Stimulated activated CD8-positive, alpha-beta memory T cell treated with anti-CD3 and anti-CD28 coated beads, Interleukin-15, amount 100 ng/mL, for 24 hours (primary cell): ENCODE measurements at regions not wholly inside any gene's neighbourhood (a gene's known extent, or its start where the extent isn't known, plus 50 kb on each side); places are given as distances from the start of the nearest gene placed in this dataset.

Source experiments
- DNase-seq: peaks from one replicate; pipeline ENCODE4 v3.0.0-alpha.2; 2020; ENCODE audit warnings: low read depth

- no peak for DNase-seq
Observed at GRCh38 chr2:133838642-133839365, 270.5 kb upstream of the NCKAP5 start.

DNA sequence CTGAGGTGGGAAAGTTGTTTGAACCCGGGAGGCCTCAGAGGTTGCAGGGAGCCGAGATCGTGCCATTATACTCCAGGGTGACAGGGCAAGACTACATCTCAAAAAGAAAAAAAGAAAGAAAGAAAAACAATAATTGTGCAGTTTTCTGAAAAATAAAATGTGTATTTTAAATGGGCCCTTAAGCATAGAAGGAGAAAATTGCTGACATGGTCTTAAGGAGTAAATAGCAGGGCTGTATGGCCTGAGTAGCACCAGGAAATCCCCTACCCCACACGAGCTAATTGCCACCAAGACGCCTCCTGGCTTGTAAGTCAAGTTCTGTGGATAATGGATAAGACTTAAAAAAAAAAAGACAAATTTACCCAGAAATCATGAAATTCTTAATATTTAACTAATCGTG is 271.4 kb upstream of the NCKAP5 start:
- no peak for DNase-seq

DNA sequence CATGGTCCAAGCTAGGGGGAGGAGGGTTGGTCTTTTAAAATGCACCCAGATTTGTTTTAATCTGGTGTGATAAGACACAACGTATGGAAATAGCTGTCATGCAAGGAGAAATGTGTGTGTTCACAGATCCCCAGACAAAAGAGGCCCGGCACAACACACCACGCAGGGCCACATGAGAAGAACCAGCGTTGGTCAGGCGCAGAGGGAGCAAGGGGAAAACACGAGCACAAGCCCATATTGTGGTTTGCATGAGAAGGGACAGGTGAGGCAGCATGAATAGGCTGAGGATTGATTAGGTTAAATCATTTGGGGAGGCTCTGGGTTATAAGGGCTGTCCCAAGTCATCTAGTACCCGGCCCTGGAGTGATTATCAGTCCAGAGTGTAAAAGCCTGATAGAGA is 272.5 kb upstream of the NCKAP5 start:
- no peak for DNase-seq

DNA sequence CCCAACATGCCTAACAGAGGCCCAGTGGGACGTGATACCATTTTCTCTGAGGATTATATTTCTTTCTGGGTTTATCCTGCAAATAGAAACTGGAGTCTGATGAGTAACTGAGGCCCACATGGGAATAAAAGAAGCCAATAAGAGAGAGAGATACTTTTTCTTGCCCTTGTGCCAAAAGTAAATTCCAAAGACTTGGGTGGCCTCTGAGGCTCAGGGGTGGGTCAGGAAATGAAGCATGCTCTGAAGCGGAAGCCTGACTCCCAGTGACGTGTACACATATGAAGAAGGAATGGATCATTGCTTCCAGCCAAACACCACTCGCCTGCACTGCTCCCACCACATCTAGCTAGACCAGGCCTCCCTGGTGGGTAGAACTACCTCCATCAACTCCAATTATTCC is 273.6 kb upstream of the NCKAP5 start:
- DNase-seq = no peak

- DNase-seq = no peak
Observed at GRCh38 chr2:133842446-133842845, 274.2 kb upstream of the NCKAP5 start.

DNA sequence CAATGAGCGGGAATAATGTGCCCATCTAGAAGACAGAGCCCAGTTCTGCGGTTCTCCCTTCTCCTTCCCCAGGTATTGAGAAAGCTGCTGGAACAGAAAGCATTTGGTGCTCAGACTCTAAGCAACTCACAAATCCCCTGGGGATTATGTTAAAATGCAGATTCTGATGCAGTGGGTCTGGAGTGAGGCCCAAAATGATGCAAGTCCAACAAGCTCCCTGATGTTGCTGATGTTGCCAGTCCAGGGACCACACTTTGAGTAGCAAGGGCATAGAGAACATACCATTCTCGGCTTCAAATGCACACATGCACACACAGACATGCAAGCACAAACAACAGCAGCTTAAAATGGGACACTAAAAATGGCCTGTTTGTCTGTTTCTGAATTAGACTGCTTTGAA is 274.8 kb upstream of the NCKAP5 start:
- no peak for DNase-seq

- no peak for DNase-seq
Observed at GRCh38 chr2:133843551-133843950, 275.3 kb upstream of the NCKAP5 start.

DNA sequence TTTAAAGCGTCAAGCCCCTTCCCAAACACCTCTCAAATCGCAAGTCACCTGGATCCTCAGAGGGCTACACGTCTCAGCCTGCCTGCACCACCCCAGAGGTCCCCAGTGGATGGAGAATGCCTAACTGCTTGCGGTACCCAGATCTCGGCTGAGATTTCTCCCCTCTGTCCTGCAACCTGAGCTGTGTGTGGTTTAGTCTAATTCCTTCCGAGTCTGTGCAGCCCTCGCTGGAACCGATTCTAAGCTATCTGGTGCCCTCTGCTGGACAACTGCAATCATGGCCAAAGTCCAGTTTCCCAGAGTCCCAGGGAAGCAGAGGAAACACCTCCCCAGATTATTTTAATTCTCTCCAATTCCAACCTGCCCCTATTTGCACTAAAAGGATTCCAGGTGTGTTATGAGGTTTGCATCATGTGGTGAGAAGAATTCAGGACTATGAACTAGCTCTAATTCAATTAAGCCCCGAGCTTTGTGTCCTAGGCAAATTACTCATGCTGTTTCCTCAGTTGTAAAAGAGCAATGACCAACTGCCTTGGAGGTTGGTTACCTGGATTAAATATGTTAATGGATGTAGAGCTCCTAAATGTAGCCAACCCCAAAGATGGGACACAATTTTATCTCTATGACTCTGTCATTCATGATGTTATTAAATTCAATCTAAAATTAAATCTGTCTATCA is 276.1 kb upstream of the NCKAP5 start:
- no peak for DNase-seq

DNA sequence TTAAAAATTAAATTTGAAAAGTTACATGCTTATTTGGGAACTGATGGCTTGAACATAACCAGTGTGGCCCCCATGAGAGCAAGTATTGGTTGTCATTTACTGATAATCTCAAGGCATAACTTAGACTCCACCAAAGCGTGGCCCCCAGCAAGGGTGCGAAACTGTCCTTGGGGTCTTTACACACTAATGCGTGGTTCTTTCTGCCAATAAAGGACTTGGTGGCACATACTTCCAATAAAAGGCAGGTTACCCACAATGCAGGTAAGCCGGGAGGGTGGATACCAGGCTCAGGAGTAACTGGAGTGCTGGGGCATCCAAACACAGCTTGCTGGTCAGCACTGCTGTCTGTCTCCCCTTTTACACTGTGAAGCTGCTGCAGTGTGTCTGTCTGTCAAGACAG is 278.2 kb upstream of the NCKAP5 start:
- no peak for DNase-seq

DNA sequence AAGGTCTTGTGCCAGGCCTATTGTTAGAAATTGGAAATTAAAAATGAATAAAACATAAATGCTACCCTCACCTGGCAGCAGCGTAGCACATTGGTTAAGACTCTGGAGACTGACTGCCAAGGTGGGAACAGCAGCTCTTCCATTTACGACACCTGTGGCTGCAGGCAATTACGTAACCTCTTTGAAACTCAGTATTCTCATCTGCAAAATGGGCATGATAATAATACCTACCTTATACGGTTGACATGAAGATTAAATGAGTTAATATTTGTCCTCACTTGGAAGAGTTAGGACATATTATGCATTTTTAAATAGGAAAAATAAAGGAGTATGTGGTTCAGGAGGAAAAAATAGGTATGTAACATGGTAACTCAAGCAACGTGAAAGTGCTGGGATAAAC is 279.3 kb upstream of the NCKAP5 start:
- no peak for DNase-seq

- no peak for DNase-seq
Observed at GRCh38 chr2:133848111-133848649, 279.9 kb upstream of the NCKAP5 start.

DNA sequence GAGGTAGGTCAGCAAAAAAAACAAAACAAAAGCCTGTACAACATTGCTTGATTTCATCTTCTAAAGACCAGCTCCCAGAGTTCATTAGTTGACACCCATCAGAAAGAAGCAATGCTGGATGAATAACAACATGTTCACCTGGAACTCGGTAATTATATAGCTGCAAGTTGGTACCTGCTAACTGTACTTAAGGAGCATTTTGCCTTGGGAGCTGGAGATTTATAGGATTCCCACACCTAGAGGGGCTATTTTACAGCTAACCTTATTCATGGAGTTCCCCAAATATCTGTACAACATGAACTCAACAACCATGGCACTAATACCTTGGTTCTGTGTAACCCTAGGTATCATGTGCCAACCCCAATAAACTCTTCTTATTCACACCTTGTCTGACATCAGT is 281.1 kb upstream of the NCKAP5 start:
- DNase-seq = no peak

DNA sequence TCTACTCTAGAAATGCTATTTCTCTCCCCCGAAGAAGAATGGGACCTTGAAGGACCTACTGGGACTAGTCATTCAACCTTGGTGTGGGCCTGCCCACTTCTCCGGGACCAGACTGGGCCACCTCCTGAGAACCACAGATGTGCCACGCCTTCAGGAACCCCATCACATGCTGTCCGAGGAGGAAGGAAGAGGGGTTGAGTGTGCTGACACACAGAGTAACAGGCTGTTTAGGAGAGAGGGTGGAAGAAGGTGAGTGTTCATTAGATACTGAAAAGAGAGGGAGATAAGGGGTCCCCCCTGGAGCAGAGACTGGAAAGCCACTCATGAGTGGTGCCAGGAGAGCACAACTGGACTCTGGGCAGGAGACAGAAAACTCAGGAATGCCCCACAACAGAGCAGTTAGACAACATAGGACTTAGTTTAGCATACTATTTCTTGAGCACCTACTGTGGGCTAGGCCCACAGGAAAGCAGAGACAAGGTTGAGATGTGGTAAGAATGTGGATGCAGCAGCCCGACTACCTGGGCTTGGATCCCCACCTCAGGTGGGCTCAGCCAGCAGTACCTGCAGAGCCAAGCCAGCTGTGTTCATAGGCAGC is 286.4 kb upstream of the NCKAP5 start:
- DNase-seq = no peak

DNA sequence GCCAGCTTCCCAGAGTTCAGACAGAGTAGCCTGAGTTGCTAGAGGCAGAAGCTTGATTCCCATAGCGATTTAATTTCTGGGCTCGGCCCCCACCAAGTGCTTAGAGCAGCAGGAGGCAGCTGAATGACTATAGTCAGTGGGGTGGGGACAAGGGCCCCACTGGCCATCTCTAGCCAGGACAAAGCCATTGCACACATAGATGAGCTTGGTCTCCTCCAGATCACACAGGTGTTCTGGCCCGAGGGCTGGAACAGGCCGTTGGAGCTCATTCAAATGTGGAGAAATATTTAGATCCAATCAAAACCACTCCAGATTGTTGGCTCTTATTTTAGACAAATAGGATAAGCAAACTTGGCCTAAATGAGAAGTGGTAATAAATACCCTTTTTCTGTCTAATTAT is 287.3 kb upstream of the NCKAP5 start:
- no peak for DNase-seq

GRCh38 chr2:133856678-133857077 is 288.4 kb upstream of the NCKAP5 start:
- no peak for DNase-seq

DNA sequence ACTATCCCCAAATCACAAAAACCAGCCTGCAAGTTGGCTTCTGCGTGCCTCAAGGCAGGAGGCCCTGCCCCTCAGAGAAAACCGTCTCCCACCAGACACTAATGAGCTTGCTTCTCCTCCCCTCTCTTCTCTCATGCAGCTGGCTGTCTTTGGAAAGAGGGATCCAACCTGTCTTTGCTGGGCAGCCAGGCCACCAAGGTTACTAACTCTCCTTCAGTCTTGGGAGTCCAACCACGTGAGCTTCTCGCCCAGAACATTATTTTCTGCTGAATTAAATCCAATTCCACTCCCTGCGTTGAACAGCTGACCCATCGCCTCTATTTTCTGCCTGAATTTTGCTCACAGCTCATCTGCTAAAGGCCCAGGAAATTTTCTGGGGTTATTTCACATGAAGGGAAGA is 291.3 kb upstream of the NCKAP5 start:
- DNase-seq = no peak

DNA sequence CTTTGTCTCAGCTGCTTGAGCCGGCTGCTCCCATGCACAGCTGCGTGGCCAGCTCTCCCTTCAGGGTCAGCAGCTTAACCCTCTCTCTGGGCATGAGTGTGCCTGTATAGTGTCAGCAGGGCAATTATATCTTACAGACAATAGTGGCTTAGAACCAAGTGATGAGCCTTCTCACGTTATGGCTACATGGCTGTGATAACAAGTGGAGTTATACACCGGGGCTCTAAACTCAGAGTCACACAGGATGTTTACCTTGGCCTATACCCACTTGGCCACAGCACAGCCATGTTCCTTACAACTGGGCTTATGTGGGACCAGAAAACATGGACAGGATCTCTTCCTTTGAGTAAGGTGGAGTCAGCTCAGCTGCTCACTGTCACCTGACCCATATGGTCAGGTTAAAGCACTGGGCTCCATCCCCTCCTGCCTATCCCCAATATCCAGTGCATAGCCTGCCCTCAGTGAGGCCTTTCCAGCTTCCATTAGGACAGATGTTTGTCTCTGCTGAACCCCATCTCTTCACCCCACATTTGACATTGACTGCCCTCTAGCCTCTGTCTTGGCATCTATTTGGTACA is 294.2 kb upstream of the NCKAP5 start:
- no peak for DNase-seq

DNA sequence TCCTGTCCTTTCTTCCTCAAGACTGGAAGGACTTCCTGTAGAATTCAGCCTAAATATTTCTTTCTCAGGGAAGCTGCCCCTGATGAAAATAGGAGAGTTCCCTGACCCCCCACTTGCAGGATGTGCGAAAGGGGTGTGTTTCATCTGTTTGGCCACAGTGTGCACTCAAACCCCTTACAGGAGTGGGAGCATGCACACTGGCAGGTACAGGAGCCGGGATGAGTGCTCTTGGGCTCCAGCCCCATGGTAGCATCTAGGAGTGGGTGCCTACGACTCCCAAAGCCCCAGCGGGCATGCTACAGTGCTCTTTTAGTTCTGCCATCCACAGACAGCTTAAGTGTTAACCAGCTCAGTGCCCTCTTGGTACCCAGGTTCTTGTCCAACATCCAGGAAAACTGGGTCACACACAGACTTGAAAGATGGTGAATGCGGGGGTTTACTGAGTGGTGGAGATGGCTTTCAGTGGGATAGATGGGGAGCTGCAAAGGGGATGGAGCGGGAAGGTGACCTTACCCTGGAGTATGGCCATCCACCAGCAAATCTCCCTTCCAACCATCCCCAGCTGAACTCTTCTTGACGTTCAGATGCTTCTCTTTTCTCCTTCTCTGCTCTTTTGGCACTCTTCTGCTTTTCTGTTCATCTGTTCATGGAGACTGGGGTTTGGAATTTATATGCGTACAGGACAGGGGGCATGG is 295.0 kb upstream of the NCKAP5 start:
- no peak for DNase-seq

GRCh38 chr2:133865141-133865540 is 296.9 kb upstream of the NCKAP5 start:
- no peak for DNase-seq

GRCh38 chr2:133867166-133867565 is 298.9 kb upstream of the NCKAP5 start:
- DNase-seq = no peak

DNA sequence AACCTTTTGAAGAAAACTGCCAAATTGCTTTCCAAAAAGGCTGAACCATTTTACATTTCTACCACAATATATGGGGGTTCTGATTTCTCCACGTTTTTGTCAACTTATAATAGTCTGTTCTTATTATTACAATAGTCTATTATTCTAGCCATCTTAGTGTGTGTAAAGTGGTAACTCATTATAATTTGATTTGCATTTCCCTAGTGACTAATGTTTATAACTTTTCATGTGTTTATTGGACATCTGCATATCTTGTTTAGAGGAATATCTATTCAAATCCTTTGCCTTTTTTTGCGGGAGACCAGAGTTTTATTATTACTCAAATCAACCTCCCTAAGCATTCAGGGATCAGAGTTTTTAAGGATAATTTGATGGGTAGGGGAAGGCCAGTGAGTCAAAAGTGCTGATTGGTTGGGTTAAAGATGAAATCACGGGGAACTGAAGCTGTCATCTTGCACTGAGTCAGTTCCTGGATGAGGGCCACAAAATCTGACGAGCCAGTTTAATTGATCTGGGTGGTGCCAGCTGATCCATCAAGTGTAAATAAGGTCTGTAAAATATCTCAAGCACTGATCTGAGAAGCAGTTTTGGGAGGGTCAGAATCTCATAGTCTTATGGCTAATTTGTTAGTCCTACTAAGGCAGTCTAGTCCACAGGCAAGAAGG is 303.4 kb upstream of the NCKAP5 start:
- no peak for DNase-seq

DNA sequence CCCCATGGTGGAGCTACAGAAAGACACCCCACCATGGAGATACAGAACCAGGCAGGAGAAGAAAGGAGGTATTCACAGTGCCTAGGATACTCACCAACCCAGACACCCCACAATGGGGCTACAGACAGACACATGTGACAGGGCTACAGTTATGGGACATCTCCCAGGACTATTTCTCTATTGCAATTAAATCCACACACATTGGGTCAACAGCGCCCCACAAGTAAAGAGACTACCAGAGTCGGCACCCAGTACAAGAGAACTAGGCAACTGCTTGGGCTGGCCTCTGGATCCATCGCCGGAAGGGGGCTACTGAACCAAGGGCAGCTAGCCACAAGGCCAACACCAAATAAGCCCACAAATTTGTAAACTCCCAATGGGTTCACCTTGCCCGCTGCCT is 310.1 kb upstream of the NCKAP5 start:
- DNase-seq = no peak
